Fibroblast of lung (primary cell): ENCODE measurements at regions not wholly inside any gene's neighbourhood (a gene's known extent, or its start where the extent isn't known, plus 50 kb on each side); places are given as distances from the start of the nearest gene placed in this dataset.

Experiments
- CTCF ChIP-seq, 2 donors: IDR thresholded peaks in 1 of 2; conservative IDR thresholded peaks in 1 of 2; 1 replicate in 1 of 2; 2 replicates in 1 of 2; pipeline ENCODE4 v1.5.1; 2011 to 2012; ENCODE audit warnings: low read length in 2 of 2, control low read depth in 1 of 2, inconsistent platforms in 1 of 2, low read depth in 1 of 2, mild to moderate bottlenecking in 1 of 2
- EZH2 ChIP-seq: IDR thresholded peaks from 2 replicates; pipeline ENCODE4 v1.5.1; 2012; ENCODE audit warnings: low read length, control low read depth, mild to moderate bottlenecking; ENCODE audit errors: missing control alignments

- no peak for TF ChIP-seq CTCF (conservative IDR thresholded peaks at IDR 0.05 in 1 of 2, IDR thresholded peaks at IDR 0.05 in 1 of 2; ENCODE audit: low read depth in 1 of 2, low read length in 2 of 2)
- TF ChIP-seq EZH2, result no peak
Observed at GRCh38 chr16:50950955-50951354, 200.1 kb downstream of the SALL1 start.
